Mesendoderm (in vitro differentiated cells): ENCODE measurements at regions not wholly inside any gene's neighbourhood (a gene's known extent, or its start where the extent isn't known, plus 50 kb on each side); places are given as distances from the start of the nearest gene placed in this dataset.

ENCODE experiments used
- DNase-seq: peaks from one replicate; pipeline ENCODE4 v3.0.0; 2013
- H2AK5ac ChIP-seq: 2 replicates; pipeline ENCODE4 v1.6.1; 2013; ENCODE audit warnings: low read length, inconsistent platforms
- H2BK120ac ChIP-seq: 2 replicates; pipeline ENCODE4 v1.6.1; 2013; ENCODE audit warnings: low read depth, mild to moderate bottlenecking, low read length, moderate library complexity, mixed read lengths
- H2BK15ac ChIP-seq: replicated peaks from 2 replicates; pipeline ENCODE4 v1.6.1; 2013; ENCODE audit warnings: low read depth, mild to moderate bottlenecking, moderate library complexity
- H2BK5ac ChIP-seq: 2 replicates; pipeline ENCODE4 v1.6.1; 2013; ENCODE audit warnings: low read length, inconsistent platforms
- H3K18ac ChIP-seq: 2 replicates; pipeline ENCODE4 v1.6.1; 2013; ENCODE audit warnings: mild to moderate bottlenecking, low read length, mixed read lengths
- H3K23ac ChIP-seq: one replicate; pipeline ENCODE4 v1.6.1; 2013; ENCODE audit warnings: low read length
- H3K27ac ChIP-seq: 2 replicates; pipeline ENCODE4 v1.5.1; 2013; ENCODE audit warnings: low read depth, mild to moderate bottlenecking, inconsistent platforms, low read length, moderate library complexity
- H3K27me3 ChIP-seq: 2 replicates; pipeline ENCODE4 v1.6.1; 2013; ENCODE audit warnings: low read length, control low read depth, mild to moderate bottlenecking, inconsistent platforms; ENCODE audit not compliant: insufficient read depth, poor library complexity
- H3K36me3 ChIP-seq: 2 replicates; pipeline ENCODE4 v1.6.1; 2013; ENCODE audit warnings: low read length, inconsistent platforms; ENCODE audit not compliant: control insufficient read depth, insufficient read depth
- H3K4ac ChIP-seq: one replicate; pipeline ENCODE4 v1.6.1; 2013; ENCODE audit warnings: low read depth, mild to moderate bottlenecking, low read length, moderate library complexity
- H3K4me1 ChIP-seq: 2 replicates; pipeline ENCODE4 v1.6.1; 2013; ENCODE audit warnings: low read depth, low read length, inconsistent platforms; ENCODE audit not compliant: control insufficient read depth
- H3K4me2 ChIP-seq: 2 replicates; pipeline ENCODE4 v1.6.1; 2013; ENCODE audit warnings: low read length
- H3K4me3 ChIP-seq: 2 replicates; pipeline ENCODE4 v1.5.1; 2013; ENCODE audit warnings: mild to moderate bottlenecking, low read length
- H3K56ac ChIP-seq: one replicate; pipeline ENCODE4 v1.6.1; 2013; ENCODE audit warnings: low read length
- H3K79me1 ChIP-seq: 2 replicates; pipeline ENCODE4 v1.6.1; 2013; ENCODE audit warnings: low read length, inconsistent platforms
- H3K79me2 ChIP-seq: 2 replicates; pipeline ENCODE4 v1.6.1; 2013; ENCODE audit warnings: mild to moderate bottlenecking, low read length; ENCODE audit not compliant: control insufficient read depth, insufficient read depth
- H3K9ac ChIP-seq: 2 replicates; pipeline ENCODE4 v1.6.1; 2013; ENCODE audit warnings: low read length, inconsistent platforms
- H4K5ac ChIP-seq: one replicate; pipeline ENCODE4 v1.6.1; 2013; ENCODE audit warnings: low read length
- H4K8ac ChIP-seq: one replicate; pipeline ENCODE4 v1.6.1; 2013; ENCODE audit warnings: low read depth, mild to moderate bottlenecking, control low read depth, low read length, moderate library complexity
- WGBS: extraction: QIAGEN DNeasy Blood & Tissue Kit; methylation state at CpG from one replicate; pipeline ENCODE4 v1.1.7; 2013; ENCODE audit warnings: low lambda C conversion rate, missing lambda C conversion rate; ENCODE audit not compliant: insufficient coverage; ENCODE audit errors: extremely low coverage; 5-methylcytosine and 5-hydroxymethylcytosine counted together

GRCh38 chr5:167783145-167783817 is 508.2 kb upstream of the WWC1 start:
- whole genome bisulfite sequencing = no CpG with 5 or more reads among the region's 9 CpGs
- H3K23ac ChIP-seq = no peak overlapping the region
- no peaks in the 10 kb centered on the region for H3K27me3 ChIP-seq
- no peak overlapping the region for H3K4me2 ChIP-seq
- H2BK15ac ChIP-seq = no peak overlapping the region
- no peak overlapping the region for H3K4me3 ChIP-seq
- no peak overlapping the region for H2BK5ac ChIP-seq
- H3K56ac ChIP-seq = no peak overlapping the region
- H2AK5ac ChIP-seq = no peak overlapping the region
- H3K9ac ChIP-seq = no peak overlapping the region
- H3K79me1 ChIP-seq = no peaks in the 10 kb centered on the region
- no peak overlapping the region for H3K18ac ChIP-seq
- H3K4ac ChIP-seq = no peak overlapping the region
- H3K79me2 ChIP-seq = no peaks in the 10 kb centered on the region
- H3K4me1 ChIP-seq = no peaks in the 10 kb centered on the region
- no peaks in the 10 kb centered on the region for H3K36me3 ChIP-seq
- H4K5ac ChIP-seq = no peak overlapping the region
- no peak overlapping the region for H3K27ac ChIP-seq
- H2BK120ac ChIP-seq = no peak overlapping the region
- DNase-seq = no peak
- no peak overlapping the region for H4K8ac ChIP-seq

DNA sequence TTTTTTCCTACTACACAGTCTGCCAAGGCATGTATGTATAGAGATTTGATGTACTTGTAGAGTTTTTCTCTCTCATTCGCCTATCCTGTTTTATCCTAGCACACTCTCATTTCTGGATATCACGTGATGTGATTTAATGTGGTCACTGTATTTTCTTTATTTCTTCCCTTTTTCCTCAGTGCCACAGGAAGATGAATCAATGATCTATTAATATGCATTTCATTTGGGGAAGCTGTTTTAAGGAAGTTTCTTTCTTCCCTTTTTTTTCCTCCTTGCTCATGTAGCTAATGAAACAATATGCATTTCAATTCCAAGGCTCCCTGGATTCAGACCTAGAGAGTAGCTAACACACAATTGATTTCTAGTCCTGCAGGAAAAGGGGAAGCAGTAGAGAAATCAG is 506.3 kb upstream of the WWC1 start:
- DNase-seq = no peak
- H3K4me1 ChIP-seq = no peaks in the 10 kb centered on the region
- no peak overlapping the region for H2AK5ac ChIP-seq
- no peak overlapping the region for H3K9ac ChIP-seq
- H3K4me3 ChIP-seq = no peak overlapping the region
- no peak overlapping the region for H2BK120ac ChIP-seq
- no peak overlapping the region for H4K8ac ChIP-seq
- H3K79me1 ChIP-seq = no peaks in the 10 kb centered on the region
- H3K36me3 ChIP-seq = no peaks in the 10 kb centered on the region
- no peak overlapping the region for H3K56ac ChIP-seq
- H3K27me3 ChIP-seq = no peaks in the 10 kb centered on the region
- no peaks in the 10 kb centered on the region for H3K79me2 ChIP-seq
- no peak overlapping the region for H3K23ac ChIP-seq
- no peak overlapping the region for H4K5ac ChIP-seq
- no peak overlapping the region for H2BK15ac ChIP-seq
- no peak overlapping the region for H2BK5ac ChIP-seq
- WGBS = no CpG with 5 or more reads among the region's 2 CpGs
- no peak overlapping the region for H3K4me2 ChIP-seq
- H3K27ac ChIP-seq = no peak overlapping the region
- H3K18ac ChIP-seq = no peak overlapping the region
- H3K4ac ChIP-seq = no peak overlapping the region

DNA sequence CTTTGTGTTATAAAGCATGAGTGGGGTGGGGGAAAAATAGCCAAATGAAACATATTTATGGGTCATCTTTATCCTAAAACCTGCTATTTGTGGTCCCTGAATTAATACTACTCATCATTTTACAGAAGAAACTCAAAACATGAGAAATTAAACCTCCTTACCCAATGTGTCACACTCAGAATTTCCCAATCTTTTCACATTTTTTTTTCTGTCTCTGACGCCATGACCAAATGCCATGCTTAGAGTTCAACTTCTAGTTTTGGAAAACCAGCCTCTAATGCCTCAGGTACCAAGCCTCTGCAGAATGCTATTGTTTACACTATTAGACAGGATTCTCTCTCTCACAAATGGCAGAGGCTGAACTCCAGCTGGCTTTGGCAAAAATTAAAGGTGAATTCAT is 505.5 kb upstream of the WWC1 start:
- Histone ChIP-seq H3K23ac (no peak overlapping the region), H4K8ac (no peak overlapping the region), H3K4ac (no peak overlapping the region), H4K5ac (no peak overlapping the region), H3K36me3 (no peaks in the 10 kb centered on the region), H3K56ac (no peak overlapping the region), H3K27ac (no peak overlapping the region), H3K4me1 (no peaks in the 10 kb centered on the region), H2BK120ac (no peak overlapping the region), H3K79me1 (no peaks in the 10 kb centered on the region), H3K4me2 (no peak overlapping the region), H3K9ac (no peak overlapping the region), H3K18ac (no peak overlapping the region), H3K79me2 (no peaks in the 10 kb centered on the region), H2BK15ac (no peak overlapping the region), H3K4me3 (no peak overlapping the region), H2BK5ac (no peak overlapping the region), H3K27me3 (no peaks in the 10 kb centered on the region), H2AK5ac (no peak overlapping the region)
- DNase-seq = no peak
- WGBS = no CpG with 5 or more reads among the region's 1 CpG

GRCh38 chr5:167786871-167787578 is 504.4 kb upstream of the WWC1 start:
- Histone ChIP-seq H3K4me3 (no peak overlapping the region), H3K27me3 (no peaks in the 10 kb centered on the region), H3K79me1 (no peaks in the 10 kb centered on the region), H2BK5ac (no peak overlapping the region), H2BK120ac (no peak overlapping the region), H3K27ac (no peak overlapping the region), H3K9ac (no peak overlapping the region), H3K4ac (no peak overlapping the region), H2AK5ac (no peak overlapping the region), H3K56ac (no peak overlapping the region), H3K4me1 (no peaks in the 10 kb centered on the region), H3K36me3 (no peaks in the 10 kb centered on the region), H4K8ac (no peak overlapping the region), H3K23ac (no peak overlapping the region), H4K5ac (no peak overlapping the region), H3K79me2 (no peaks in the 10 kb centered on the region), H3K18ac (no peak overlapping the region), H3K4me2 (no peak overlapping the region), H2BK15ac (no peak overlapping the region)
- WGBS = no CpG with 5 or more reads among the region's 2 CpGs
- DNase-seq = no peak

DNA sequence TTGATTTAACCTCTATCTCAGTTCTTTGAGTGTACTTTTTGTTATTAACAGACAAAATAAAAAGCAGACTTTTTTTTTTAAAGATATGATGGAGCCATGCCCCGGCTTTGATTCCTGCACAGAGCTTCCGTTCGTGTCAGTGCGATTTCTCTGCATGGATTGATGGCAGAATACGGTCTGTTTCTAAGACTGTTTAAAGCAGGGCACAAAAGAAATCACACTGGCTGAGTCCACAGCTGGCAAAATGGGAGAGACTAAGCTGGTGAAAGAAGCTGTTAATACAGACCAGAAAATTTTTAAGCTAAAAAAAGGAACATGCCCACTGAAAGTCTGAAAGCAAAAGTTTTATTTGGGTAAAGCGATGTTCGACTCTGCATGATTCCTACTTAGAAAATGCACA is 501.4 kb upstream of the WWC1 start:
- no peak for DNase-seq
- no peaks in the 10 kb centered on the region for H3K79me2 ChIP-seq
- no peak overlapping the region for H3K23ac ChIP-seq
- no peaks in the 10 kb centered on the region for H3K27me3 ChIP-seq
- no peak overlapping the region for H4K5ac ChIP-seq
- H2BK120ac ChIP-seq = no peak overlapping the region
- no peak overlapping the region for H2BK15ac ChIP-seq
- peaks cover 5% of the 10 kb centered on the region for H3K4me1 ChIP-seq
- H3K18ac ChIP-seq = no peak overlapping the region
- no peaks in the 10 kb centered on the region for H3K79me1 ChIP-seq
- H4K8ac ChIP-seq = no peak overlapping the region
- no peak overlapping the region for H2BK5ac ChIP-seq
- no peak overlapping the region for H3K56ac ChIP-seq
- H3K4me3 ChIP-seq = no peak overlapping the region
- H3K27ac ChIP-seq = no peak overlapping the region
- no peak overlapping the region for H3K9ac ChIP-seq
- H3K36me3 ChIP-seq = no peaks in the 10 kb centered on the region
- no peak overlapping the region for H2AK5ac ChIP-seq
- no peak overlapping the region for H3K4me2 ChIP-seq
- no CpG with 5 or more reads among the region's 7 CpGs for WGBS
- peak overlapping the region; percentile 36 for H3K4ac ChIP-seq
